RWPE1 (cell line): ENCODE measurements at regions not wholly inside any gene's neighbourhood (a gene's known extent, or its start where the extent isn't known, plus 50 kb on each side); places are given as distances from the start of the nearest gene placed in this dataset.

Source experiments
- CTCF ChIA-PET: fragments of 350-600 bp; sonication (Branson Sonifier 250); formaldehyde crosslinking; extraction: SDS; loops from one replicate; lab custom pipeline; 2021; lab: Yijun Ruan, JAX
- POLR2A ChIA-PET: fragments of 400-600 bp; formaldehyde crosslinking; extraction: SDS; loops from one replicate; lab custom pipeline; 2020; ENCODE audit warnings: antibody characterized with exemption; ENCODE audit not compliant: low non-redundant PET; lab: Yijun Ruan, JAX
- DNase-seq: peaks from one replicate; pipeline ENCODE4 v3.0.0; 2012; ENCODE audit warnings: low spot score
- H3K27ac ChIP-seq: fragments of 450-650 bp; 2 replicates; pipeline ENCODE4 v1.5.1; 2017
- CTCF ChIP-seq: fragments of 450-650 bp; conservative IDR thresholded peaks from 2 replicates; pipeline ENCODE4 v1.5.1; 2017; ENCODE audit warnings: low read depth, mild to moderate bottlenecking

- no peak overlapping the region for H3K27ac ChIP-seq
- ChIA-PET CTCF (no interaction called here), POLR2A (interaction anchor here (0.6 kb wide), 1 partner anchor 16 kb away, joined by 3 read pairs; no protein-coding TSS in a partner anchor)
- no peak for TF ChIP-seq CTCF
- peak; percentile 55 for DNase-seq
Measured at GRCh38 chr15:98025237-98025636, 64.7 kb downstream of the ARRDC4 start.

- ChIA-PET POLR2A (interaction anchor here (0.7 kb wide), 1 partner anchor 109 kb away, joined by 4 read pairs; no protein-coding TSS in a partner anchor), CTCF (interaction anchor here (1.2 kb wide), 1 partner anchor 50 kb away, joined by 6 read pairs; no protein-coding TSS in a partner anchor)
- peak overlapping the region; percentile 74 for H3K27ac ChIP-seq
- DNase-seq = no peak
- TF ChIP-seq CTCF = no peak
Measured at GRCh38 chr15:98034731-98035130, 74.2 kb downstream of the ARRDC4 start.

- ChIA-PET POLR2A (interaction anchor here (0.7 kb wide), 1 partner anchor 109 kb away, joined by 4 read pairs; no protein-coding TSS in a partner anchor), CTCF (interaction anchor here (1.2 kb wide), 1 partner anchor 50 kb away, joined by 6 read pairs; no protein-coding TSS in a partner anchor)
- H3K27ac ChIP-seq = peak overlapping the region; percentile 74
- no peak for DNase-seq
- TF ChIP-seq CTCF = no peak
Measured at GRCh38 chr15:98035134-98035533, 74.6 kb downstream of the ARRDC4 start.

GRCh38 chr15:98035577-98036010 lies 75.1 kb downstream of the ARRDC4 start:
- TF ChIP-seq CTCF = no peak
- ChIA-PET POLR2A (no interaction called here), CTCF (interaction anchor here (0.6 to 1.2 kb wide), 2 partner anchors 50 to 95 kb away, joined by 3 to 6 read pairs; no protein-coding TSS in a partner anchor)
- peak; percentile 71 for DNase-seq
- H3K27ac ChIP-seq = peak overlapping the region; percentile 74

GRCh38 chr15:98039596-98039995 lies 79.1 kb downstream of the ARRDC4 start:
- DNase-seq = no peak
- TF ChIP-seq CTCF = no peak
- ChIA-PET CTCF (no interaction called here), POLR2A (no interaction called here)
- H3K27ac ChIP-seq = no peak overlapping the region

- CTCF ChIA-PET = interaction anchor here (0.5 kb wide), 1 partner anchor 131 kb away, joined by 3 read pairs; no protein-coding TSS in a partner anchor
- DNase-seq = no peak
- H3K27ac ChIP-seq = no peak overlapping the region
- TF ChIP-seq CTCF = no peak
- POLR2A ChIA-PET = interaction anchor here (0.7 kb wide), 1 partner anchor 80 kb away, joined by 3 read pairs; no protein-coding TSS in a partner anchor
Measured at GRCh38 chr15:98040146-98040545, 79.6 kb downstream of the ARRDC4 start.
